Esophagus squamous epithelium (tissue), 4 donors: ENCODE measurements at regions not wholly inside any gene's neighbourhood (a gene's known extent, or its start where the extent isn't known, plus 50 kb on each side); places are given as distances from the start of the nearest gene placed in this dataset.

Source experiments
- CTCF ChIP-seq, 6 experiments: fragments of 450-650 bp in 4 of 6; fragments of 200-600 bp in 2 of 6; sonication (generic) in 2 of 6; IDR thresholded peaks; one replicate each; pipeline ENCODE4 v1.5.1; 2016 to 2019; ENCODE audit warnings: antibody characterized with exemption in 6 of 6, mild to moderate bottlenecking in 4 of 6, moderate library complexity in 4 of 6
- POLR2A ChIP-seq, 4 donors: fragments of 450-650 bp; IDR thresholded peaks; one replicate each; pipeline ENCODE4 v1.6.1; 2017; ENCODE audit warnings: antibody characterized with exemption in 4 of 4, mild to moderate bottlenecking in 4 of 4, moderate library complexity in 3 of 4

- TF ChIP-seq POLR2A (IDR thresholded peaks at IDR 0.05) (no peak), CTCF (IDR thresholded peaks at IDR 0.05) (no peak)
Observed at GRCh38 chr6:115358616-115359015, 702.1 kb downstream of the FRK start.
